ENCODE measurements at regions not wholly inside any gene's neighbourhood (a gene's known extent, or its start where the extent isn't known, plus 50 kb on each side); places are given as distances from the start of the nearest gene placed in this dataset.
"Not testable (repeated sequence)": the region's sequence is repeated elsewhere in the genome, so short reads cannot be mapped to it uniquely, and the experiment has no call there.

- not testable (repeated sequence) for H4K5ac ChIP-seq (ENCODE audit: insufficient read length, low read depth, low read length); H3K56ac ChIP-seq (ENCODE audit: insufficient read length, low read depth, low read length); H3K36me3 Mint-ChIP-seq (ENCODE audit: insufficient read depth in 1 of 3, low read depth in 3 of 3); H2BK5ac ChIP-seq (ENCODE audit: insufficient read length, low read length); H3K27ac Mint-ChIP-seq; H4K8ac ChIP-seq (replicated peaks; ENCODE audit: insufficient read length, low read depth, low read length); H3K4me2 ChIP-seq (ENCODE audit: insufficient read depth, insufficient read length, low read length); H2AK5ac ChIP-seq (ENCODE audit: insufficient read length, low read length); H2BK15ac ChIP-seq (ENCODE audit: low read depth, low read length); H2AFZ ChIP-seq (ENCODE audit: low read length); DNase-seq; H3T11ph ChIP-seq (ENCODE audit: low read length); H3K27ac ChIP-seq (ENCODE audit: insufficient read length, low read depth, low read length); H3K18ac ChIP-seq (ENCODE audit: insufficient read length, low read depth, low read length); H3K9me3 ChIP-seq (ENCODE audit: control insufficient read depth, low read depth, low read length); H3K79me1 ChIP-seq (ENCODE audit: insufficient read depth, low read depth, low read length, poor library complexity, severe bottlenecking); H3K4me1 Mint-ChIP-seq; H3K23me2 ChIP-seq (ENCODE audit: insufficient read length, low read depth, low read length, poor library complexity, severe bottlenecking); H4K91ac ChIP-seq (ENCODE audit: insufficient read length, low read depth, low read length); H3K9ac ChIP-seq (ENCODE audit: extremely low read depth, insufficient read length, low read length); H3K27me3 Mint-ChIP-seq (ENCODE audit: low read depth); H3K9me3 Mint-ChIP-seq; H2BK20ac ChIP-seq (ENCODE audit: low read depth, low read length, poor library complexity, severe bottlenecking); H3K4ac ChIP-seq (ENCODE audit: low read depth, low read length); H4K20me1 ChIP-seq (ENCODE audit: control insufficient read depth, insufficient read depth, insufficient read length); H3K14ac ChIP-seq (ENCODE audit: insufficient read depth, low read length); H3K23ac ChIP-seq (ENCODE audit: insufficient read length, low read depth, low read length); H2BK120ac ChIP-seq (ENCODE audit: low read depth, low read length, poor library complexity, severe bottlenecking); H2BK12ac ChIP-seq (ENCODE audit: insufficient read length, low read depth, low read length); H3K4me1 ChIP-seq (ENCODE audit: insufficient read depth, low read length); H3K79me2 ChIP-seq (ENCODE audit: insufficient read depth, low read length); H3K27me3 ChIP-seq (ENCODE audit: insufficient read depth, low read length)
- peak overlapping the region; percentile 69 to 76 for H3K4me3 Mint-ChIP-seq
- no CpG with 5 or more reads among the region's 75 CpGs for WGBS (ENCODE audit: extremely low coverage, insufficient read length, low lambda C conversion rate)
These were observed 140.7 kb downstream of the SPATA31A7 start for GRCh38 chr9:61330342-61331092.

GRCh38 chr9:61356936-61357335, 167.1 kb downstream of the SPATA31A7 start:
- not testable (repeated sequence) for H3K27me3 Mint-ChIP-seq (ENCODE audit: low read depth); H3T11ph ChIP-seq (ENCODE audit: low read length); H3K9me3 ChIP-seq (ENCODE audit: control insufficient read depth, low read depth, low read length); H2AK5ac ChIP-seq (ENCODE audit: insufficient read length, low read length); H3K4me1 Mint-ChIP-seq; H3K23ac ChIP-seq (ENCODE audit: insufficient read length, low read depth, low read length); H3K9me3 Mint-ChIP-seq; H3K4me3 Mint-ChIP-seq; H3K4ac ChIP-seq (ENCODE audit: low read depth, low read length); H3K14ac ChIP-seq (ENCODE audit: insufficient read depth, low read length); H3K79me2 ChIP-seq (ENCODE audit: insufficient read depth, low read length); H2AFZ ChIP-seq (ENCODE audit: low read length); H3K4me1 ChIP-seq (ENCODE audit: insufficient read depth, low read length); H4K8ac ChIP-seq (replicated peaks; ENCODE audit: insufficient read length, low read depth, low read length); H3K23me2 ChIP-seq (ENCODE audit: insufficient read length, low read depth, low read length, poor library complexity, severe bottlenecking); H2BK120ac ChIP-seq (ENCODE audit: low read depth, low read length, poor library complexity, severe bottlenecking); H3K27me3 ChIP-seq (ENCODE audit: insufficient read depth, low read length); H4K91ac ChIP-seq (ENCODE audit: insufficient read length, low read depth, low read length); H2BK5ac ChIP-seq (ENCODE audit: insufficient read length, low read length); H3K36me3 Mint-ChIP-seq (ENCODE audit: insufficient read depth in 1 of 3, low read depth in 3 of 3); H2BK12ac ChIP-seq (ENCODE audit: insufficient read length, low read depth, low read length); H2BK15ac ChIP-seq (ENCODE audit: low read depth, low read length); H3K9ac ChIP-seq (ENCODE audit: extremely low read depth, insufficient read length, low read length); H3K4me2 ChIP-seq (ENCODE audit: insufficient read depth, insufficient read length, low read length); H3K79me1 ChIP-seq (ENCODE audit: insufficient read depth, low read depth, low read length, poor library complexity, severe bottlenecking); H2BK20ac ChIP-seq (ENCODE audit: low read depth, low read length, poor library complexity, severe bottlenecking); H3K18ac ChIP-seq (ENCODE audit: insufficient read length, low read depth, low read length); H4K20me1 ChIP-seq (ENCODE audit: control insufficient read depth, insufficient read depth, insufficient read length); H4K5ac ChIP-seq (ENCODE audit: insufficient read length, low read depth, low read length); H3K27ac ChIP-seq (ENCODE audit: insufficient read length, low read depth, low read length); DNase-seq; H3K56ac ChIP-seq (ENCODE audit: insufficient read length, low read depth, low read length); H3K27ac Mint-ChIP-seq
- WGBS (ENCODE audit: extremely low coverage, insufficient read length, low lambda C conversion rate) = no CpG with 5 or more reads among the region's 6 CpGs

Data from H9 (cell line).